ENCODE measurements at regions not wholly inside any gene's neighbourhood (a gene's known extent, or its start where the extent isn't known, plus 50 kb on each side); places are given as distances from the start of the nearest gene placed in this dataset.

DNA sequence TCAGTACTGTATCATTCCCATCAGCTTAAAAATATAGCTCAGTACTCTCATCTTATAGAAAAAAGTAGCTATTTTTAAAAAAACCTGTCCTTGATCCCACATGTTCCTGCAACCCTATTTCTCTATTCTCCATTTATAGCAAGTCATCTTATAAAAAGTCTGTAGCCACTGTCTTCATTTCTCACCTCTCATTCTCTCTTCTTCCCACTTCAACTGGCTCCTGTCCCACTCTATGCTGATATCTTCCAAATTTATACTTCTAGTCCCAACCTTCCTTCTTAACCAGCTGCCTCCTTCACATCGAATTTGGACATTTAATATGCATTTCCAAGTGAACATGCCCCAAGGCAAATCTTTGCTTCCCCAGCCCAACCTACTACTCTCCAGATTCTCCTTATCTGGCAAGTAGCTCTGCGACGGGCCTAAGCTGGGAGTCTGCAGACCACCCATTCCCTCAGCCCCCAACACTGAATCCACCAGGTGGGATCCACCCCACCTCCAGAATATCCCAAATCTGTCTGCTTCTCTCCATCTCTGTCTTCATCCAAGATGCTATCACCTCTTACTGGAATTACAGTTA, 52.0 kb upstream of the TANC2 start:
- H3K4me3 ChIP-seq (ENCODE audit: extremely low read depth, insufficient read depth, low read length, poor library complexity, severe bottlenecking): no peak overlapping the region
- no peak overlapping the region for H3K27ac ChIP-seq (ENCODE audit: low read depth, low read length, severe bottlenecking)
- H3K4me1 ChIP-seq (ENCODE audit: control insufficient read depth, insufficient read depth, low read length, poor library complexity, severe bottlenecking): peaks cover 11% of the 10 kb centered on the region
- H3K36me3 ChIP-seq (ENCODE audit: control insufficient read depth, insufficient read depth, low read length): no peaks in the 10 kb centered on the region
- 96 to 100% methylated on average over 3 of the region's 3 CpGs for WGBS, 2 experiments (ENCODE audit: insufficient coverage in 2 of 2)
- no peaks in the 10 kb centered on the region for H3K9me3 ChIP-seq (ENCODE audit: control insufficient read depth, low read length)

DNA sequence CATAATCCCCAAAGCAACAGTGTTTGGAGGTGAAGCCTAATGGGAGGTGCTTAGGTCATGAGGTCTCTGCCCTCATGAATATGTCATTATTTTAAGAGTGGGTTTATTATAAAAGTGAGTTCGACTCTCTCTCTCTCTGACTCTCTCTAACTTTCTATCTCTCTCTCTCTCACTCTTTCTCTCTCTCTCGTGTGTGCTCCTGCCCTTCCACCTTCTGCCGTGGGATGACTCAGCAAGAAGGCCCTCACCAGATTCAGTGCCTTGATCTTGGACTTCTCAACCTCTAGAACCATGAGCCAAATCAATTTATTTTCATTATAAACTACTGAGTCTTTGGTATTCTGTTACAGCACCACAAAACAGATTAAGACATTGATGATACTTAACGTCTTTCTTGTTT, 53.7 kb upstream of the TANC2 start:
- Histone ChIP-seq H3K4me1 (ENCODE audit: control insufficient read depth, insufficient read depth, low read length, poor library complexity, severe bottlenecking) (peaks cover 6% of the 10 kb centered on the region), H3K36me3 (ENCODE audit: control insufficient read depth, insufficient read depth, low read length) (no peaks in the 10 kb centered on the region), H3K27ac (ENCODE audit: low read depth, low read length, severe bottlenecking) (no peak overlapping the region), H3K4me3 (ENCODE audit: extremely low read depth, insufficient read depth, low read length, poor library complexity, severe bottlenecking) (no peak overlapping the region), H3K9me3 (ENCODE audit: control insufficient read depth, low read length) (no peaks in the 10 kb centered on the region)
- WGBS, 2 experiments (ENCODE audit: insufficient coverage in 2 of 2): 85 to 97% methylated on average over 2 to 3 of the region's 4 CpGs

DNA sequence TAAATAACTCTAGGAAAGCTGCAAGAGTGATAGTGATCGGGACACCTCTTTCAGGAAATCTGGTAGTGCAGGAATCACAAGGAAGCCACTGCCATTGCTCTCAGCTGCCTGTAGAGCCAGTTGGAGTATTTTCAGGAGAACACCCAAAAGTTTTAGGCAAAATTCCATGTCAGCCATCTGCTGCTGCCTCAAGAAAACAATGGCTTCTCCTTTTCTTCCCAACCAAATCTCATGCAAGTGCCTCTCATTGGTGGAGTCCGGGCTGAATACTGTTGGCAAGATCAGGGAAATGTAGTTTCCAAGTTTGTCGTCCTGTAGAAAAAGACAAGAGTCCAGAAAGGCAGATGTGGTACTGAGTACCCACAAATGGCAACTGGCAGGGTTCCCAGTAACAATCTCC, 54.9 kb upstream of the TANC2 start:
- H3K36me3 ChIP-seq (ENCODE audit: control insufficient read depth, insufficient read depth, low read length): no peaks in the 10 kb centered on the region
- H3K4me3 ChIP-seq (ENCODE audit: extremely low read depth, insufficient read depth, low read length, poor library complexity, severe bottlenecking): no peak overlapping the region
- H3K9me3 ChIP-seq (ENCODE audit: control insufficient read depth, low read length): no peaks in the 10 kb centered on the region
- H3K4me1 ChIP-seq (ENCODE audit: control insufficient read depth, insufficient read depth, low read length, poor library complexity, severe bottlenecking): no peaks in the 10 kb centered on the region
- WGBS, 2 experiments (ENCODE audit: insufficient coverage in 2 of 2): 100% methylated on average over 1 to 3 of the region's 3 CpGs
- no peak overlapping the region for H3K27ac ChIP-seq (ENCODE audit: low read depth, low read length, severe bottlenecking)

DNA sequence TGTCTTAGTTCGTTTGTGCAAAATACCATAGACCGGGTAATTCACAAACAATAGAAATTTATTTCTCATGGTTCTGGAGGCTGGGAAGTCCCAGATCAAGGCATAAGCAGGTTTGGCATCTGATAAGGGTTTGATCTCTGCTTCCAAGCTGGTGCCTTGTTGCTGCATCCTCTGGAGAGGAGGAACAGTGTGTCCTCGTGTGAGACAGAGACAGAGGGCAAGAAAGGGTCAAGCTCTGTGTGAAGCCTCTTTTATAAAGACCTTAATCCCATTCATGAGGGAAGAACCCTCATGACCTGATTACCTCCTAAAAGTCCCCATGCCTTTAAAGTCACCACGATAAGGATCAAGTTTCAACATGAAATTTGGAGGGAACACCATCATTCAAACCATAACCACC, 55.8 kb upstream of the TANC2 start:
- no peak overlapping the region for H3K4me3 ChIP-seq (ENCODE audit: extremely low read depth, insufficient read depth, low read length, poor library complexity, severe bottlenecking)
- H3K36me3 ChIP-seq (ENCODE audit: control insufficient read depth, insufficient read depth, low read length): no peaks in the 10 kb centered on the region
- no peaks in the 10 kb centered on the region for H3K9me3 ChIP-seq (ENCODE audit: control insufficient read depth, low read length)
- no peak overlapping the region for H3K27ac ChIP-seq (ENCODE audit: low read depth, low read length, severe bottlenecking)
- WGBS, 2 experiments (ENCODE audit: insufficient coverage in 2 of 2): 78% methylated on average over 3 of the region's 4 CpGs; no CpG with 5 or more reads in 1 of the 2 experiments
- no peaks in the 10 kb centered on the region for H3K4me1 ChIP-seq (ENCODE audit: control insufficient read depth, insufficient read depth, low read length, poor library complexity, severe bottlenecking)

DNA sequence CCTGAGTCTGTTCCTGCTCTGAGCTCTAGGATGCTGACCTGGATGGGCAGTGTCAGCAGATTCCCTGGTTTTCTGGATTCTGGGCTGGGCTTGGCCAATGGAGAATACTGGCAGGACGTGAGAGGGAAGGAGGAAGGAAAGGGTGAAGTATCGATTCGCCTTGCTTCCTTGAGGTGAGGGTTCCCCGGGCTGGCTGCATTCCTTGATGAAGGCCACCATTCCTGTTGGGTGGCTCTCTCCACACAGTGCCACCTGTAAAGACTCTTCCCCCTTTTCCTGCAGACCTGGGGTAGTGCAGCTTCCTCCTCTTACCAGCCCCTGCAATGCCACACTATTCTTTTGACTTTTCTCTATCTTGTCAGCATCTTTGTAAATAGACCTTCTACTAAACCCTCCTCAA, 58.1 kb upstream of the TANC2 start:
- no peaks in the 10 kb centered on the region for H3K9me3 ChIP-seq (ENCODE audit: control insufficient read depth, low read length)
- no peak overlapping the region for H3K27ac ChIP-seq (ENCODE audit: low read depth, low read length, severe bottlenecking)
- no peaks in the 10 kb centered on the region for H3K36me3 ChIP-seq (ENCODE audit: control insufficient read depth, insufficient read depth, low read length)
- H3K4me1 ChIP-seq (ENCODE audit: control insufficient read depth, insufficient read depth, low read length, poor library complexity, severe bottlenecking): no peaks in the 10 kb centered on the region
- H3K4me3 ChIP-seq (ENCODE audit: extremely low read depth, insufficient read depth, low read length, poor library complexity, severe bottlenecking): no peak overlapping the region
- WGBS, 2 experiments (ENCODE audit: insufficient coverage in 2 of 2): 90 to 95% methylated on average over 3 to 4 of the region's 4 CpGs

DNA sequence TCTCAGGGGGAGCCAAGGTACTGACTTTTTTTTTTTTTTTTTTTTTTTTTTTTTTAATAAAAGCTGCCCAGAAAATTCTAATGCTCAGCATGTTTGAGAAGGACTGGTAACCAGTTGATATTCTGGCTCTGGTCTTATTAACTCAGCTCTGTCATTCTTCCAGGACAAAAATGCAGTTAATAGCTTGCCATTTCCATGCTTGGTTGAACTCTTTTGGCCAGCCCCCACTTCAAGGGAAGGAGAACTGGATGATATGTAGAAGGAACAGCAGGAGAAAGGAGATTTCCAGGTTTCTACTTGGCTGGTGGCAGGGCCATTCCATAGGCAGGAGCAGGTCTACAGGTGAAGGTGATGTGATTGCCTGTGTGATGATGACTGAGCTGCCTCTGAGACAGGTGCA, 59.2 kb upstream of the TANC2 start:
- Histone ChIP-seq H3K4me1 (ENCODE audit: control insufficient read depth, insufficient read depth, low read length, poor library complexity, severe bottlenecking) (no peaks in the 10 kb centered on the region), H3K9me3 (ENCODE audit: control insufficient read depth, low read length) (no peaks in the 10 kb centered on the region), H3K27ac (ENCODE audit: low read depth, low read length, severe bottlenecking) (no peak overlapping the region), H3K36me3 (ENCODE audit: control insufficient read depth, insufficient read depth, low read length) (no peaks in the 10 kb centered on the region), H3K4me3 (ENCODE audit: extremely low read depth, insufficient read depth, low read length, poor library complexity, severe bottlenecking) (no peak overlapping the region)

DNA sequence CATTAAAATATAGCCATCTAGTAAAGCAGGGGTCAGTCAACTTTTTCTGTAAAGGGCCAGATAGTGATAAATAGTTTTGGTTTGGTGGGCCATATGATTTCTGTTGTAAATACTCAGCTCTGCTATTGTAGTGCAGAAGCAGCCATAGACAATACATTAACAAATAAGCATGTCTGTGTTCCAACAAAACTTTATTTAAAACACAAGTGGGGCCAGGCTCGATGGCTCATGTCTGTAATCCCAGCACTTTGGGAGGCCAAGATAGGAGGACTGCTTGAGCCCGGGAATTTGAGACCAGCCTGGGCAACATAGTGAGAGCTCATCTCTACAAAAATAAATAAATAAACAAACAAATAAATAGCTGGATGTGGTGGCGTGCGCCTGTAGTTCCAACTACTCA, 60.8 kb upstream of the TANC2 start:
- H3K4me1 ChIP-seq (ENCODE audit: control insufficient read depth, insufficient read depth, low read length, poor library complexity, severe bottlenecking): no peaks in the 10 kb centered on the region

DNA sequence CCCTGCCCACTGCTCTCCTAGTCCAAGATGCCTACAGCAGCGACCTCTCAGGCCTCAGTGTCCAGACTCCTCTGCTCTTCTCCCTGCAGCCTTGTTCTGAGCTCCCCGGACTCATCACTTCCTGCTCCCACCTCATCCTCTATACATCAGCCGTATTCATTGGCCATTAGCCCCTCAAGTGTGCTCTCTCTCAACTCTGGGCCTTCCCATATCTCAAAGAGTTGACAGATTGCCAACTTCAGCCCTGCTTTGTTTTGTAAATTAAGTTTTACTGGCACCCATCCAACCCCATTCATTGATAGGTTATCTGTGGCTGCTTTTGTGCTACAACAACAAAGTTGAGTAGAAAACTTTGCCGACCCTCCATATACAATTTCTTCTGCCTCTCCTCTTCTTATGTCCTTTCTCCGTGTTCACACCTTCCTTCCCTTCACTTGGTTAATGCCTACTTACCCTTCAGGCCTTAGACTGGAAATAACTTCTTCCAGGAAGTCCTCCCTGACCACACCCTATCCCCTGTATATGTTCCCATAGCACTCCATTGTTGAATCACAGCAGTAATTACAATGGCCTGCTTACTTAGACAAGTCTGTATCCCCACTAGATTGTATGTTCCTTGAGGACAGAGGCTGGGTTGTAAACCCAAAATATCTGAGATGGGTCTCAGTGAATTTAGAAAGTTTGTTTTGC, 63.4 kb upstream of the TANC2 start:
- Histone ChIP-seq H3K9me3 (ENCODE audit: control insufficient read depth, low read length) (no peaks in the 10 kb centered on the region), H3K4me1 (ENCODE audit: control insufficient read depth, insufficient read depth, low read length, poor library complexity, severe bottlenecking) (peaks cover 9% of the 10 kb centered on the region), H3K27ac (ENCODE audit: low read depth, low read length, severe bottlenecking) (no peak overlapping the region), H3K36me3 (ENCODE audit: control insufficient read depth, insufficient read depth, low read length) (no peaks in the 10 kb centered on the region), H3K4me3 (ENCODE audit: extremely low read depth, insufficient read depth, low read length, poor library complexity, severe bottlenecking) (no peak overlapping the region)
- 79 to 87% methylated on average over 4 of the region's 5 CpGs for WGBS, 2 experiments (ENCODE audit: insufficient coverage in 2 of 2)

More for the DNA sequence above, 60.8 kb upstream of the TANC2 start:
- WGBS, 2 experiments (ENCODE audit: insufficient coverage in 2 of 2): 100% methylated on average over 1 of the region's 4 CpGs; no CpG with 5 or more reads in 1 of the 2 experiments
- no peaks in the 10 kb centered on the region for H3K9me3 ChIP-seq (ENCODE audit: control insufficient read depth, low read length)
- no peaks in the 10 kb centered on the region for H3K36me3 ChIP-seq (ENCODE audit: control insufficient read depth, insufficient read depth, low read length)
- H3K27ac ChIP-seq (ENCODE audit: low read depth, low read length, severe bottlenecking): no peak overlapping the region
- no peak overlapping the region for H3K4me3 ChIP-seq (ENCODE audit: extremely low read depth, insufficient read depth, low read length, poor library complexity, severe bottlenecking)

DNA sequence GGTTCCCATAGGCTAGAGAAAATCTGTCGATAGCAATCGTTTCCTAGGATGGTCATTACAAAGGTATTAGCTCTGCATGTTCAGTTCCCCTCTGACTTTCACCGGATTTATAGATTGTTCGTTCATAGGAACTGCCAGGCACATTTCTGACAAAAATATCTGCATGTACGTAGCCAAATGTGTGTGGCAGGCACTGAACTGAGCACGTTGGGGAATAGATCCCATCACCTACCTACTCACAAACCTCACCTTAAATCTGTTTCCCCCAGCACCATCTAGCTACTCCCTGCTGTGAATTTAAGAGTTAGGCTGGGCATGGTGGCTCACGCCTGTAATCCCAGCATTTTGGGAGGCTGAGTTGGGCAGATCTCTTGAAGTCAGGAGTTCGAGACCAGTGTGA, 64.5 kb upstream of the TANC2 start:
- WGBS, 2 experiments (ENCODE audit: insufficient coverage in 2 of 2): 96 to 97% methylated on average over 5 to 8 of the region's 8 CpGs
- no peak overlapping the region for H3K4me3 ChIP-seq (ENCODE audit: extremely low read depth, insufficient read depth, low read length, poor library complexity, severe bottlenecking)
- peaks cover 15% of the 10 kb centered on the region for H3K4me1 ChIP-seq (ENCODE audit: control insufficient read depth, insufficient read depth, low read length, poor library complexity, severe bottlenecking)
- H3K36me3 ChIP-seq (ENCODE audit: control insufficient read depth, insufficient read depth, low read length): no peaks in the 10 kb centered on the region
- H3K27ac ChIP-seq (ENCODE audit: low read depth, low read length, severe bottlenecking): no peak overlapping the region
- no peaks in the 10 kb centered on the region for H3K9me3 ChIP-seq (ENCODE audit: control insufficient read depth, low read length)

DNA sequence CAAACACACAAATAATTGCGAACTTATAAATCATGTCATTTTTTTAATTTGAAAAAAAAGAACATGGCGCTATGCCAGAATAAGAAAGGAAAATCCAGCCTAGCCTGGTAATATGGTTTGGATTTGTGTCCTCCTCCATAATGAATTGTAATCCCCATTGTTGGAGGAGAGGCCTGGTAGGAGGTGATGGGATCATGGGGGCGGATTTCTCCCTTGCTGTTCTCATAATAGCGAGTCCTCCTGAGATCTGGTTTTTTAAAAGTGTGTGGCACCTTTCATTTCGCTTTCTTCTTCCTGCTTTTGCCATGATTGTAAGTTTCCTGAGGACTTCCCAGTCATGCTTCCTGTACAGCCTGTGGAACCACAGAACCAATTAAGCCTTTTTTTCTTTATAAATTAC, 65.9 kb upstream of the TANC2 start:
- Histone ChIP-seq H3K9me3 (ENCODE audit: control insufficient read depth, low read length) (no peaks in the 10 kb centered on the region), H3K27ac (ENCODE audit: low read depth, low read length, severe bottlenecking) (no peak overlapping the region), H3K4me1 (ENCODE audit: control insufficient read depth, insufficient read depth, low read length, poor library complexity, severe bottlenecking) (peaks cover 15% of the 10 kb centered on the region), H3K36me3 (ENCODE audit: control insufficient read depth, insufficient read depth, low read length) (no peaks in the 10 kb centered on the region), H3K4me3 (ENCODE audit: extremely low read depth, insufficient read depth, low read length, poor library complexity, severe bottlenecking) (no peak overlapping the region)
- WGBS, 2 experiments (ENCODE audit: insufficient coverage in 2 of 2): 83 to 100% methylated on average over 2 of the region's 5 CpGs

DNA sequence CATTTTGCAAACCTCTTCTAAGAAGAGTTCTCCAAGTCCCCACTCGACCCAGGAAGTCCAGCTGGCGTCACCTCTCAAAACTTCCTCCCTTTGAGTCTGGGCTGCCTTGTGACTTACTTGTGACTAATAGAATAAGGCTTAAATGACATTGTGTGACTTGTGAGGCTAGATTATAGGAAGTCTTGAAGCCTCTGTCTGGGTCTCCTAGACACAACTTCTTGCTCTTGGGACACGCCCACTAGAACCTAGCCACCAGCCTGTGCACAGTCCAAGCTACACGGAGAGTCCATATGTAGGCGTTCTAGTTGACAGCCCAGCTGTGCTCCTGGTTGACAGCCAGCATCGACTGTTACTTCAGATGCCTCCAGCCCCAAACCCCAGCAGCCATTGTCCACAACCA, 66.7 kb upstream of the TANC2 start:
- H3K4me1 ChIP-seq (ENCODE audit: control insufficient read depth, insufficient read depth, low read length, poor library complexity, severe bottlenecking): peaks cover 15% of the 10 kb centered on the region
- H3K36me3 ChIP-seq (ENCODE audit: control insufficient read depth, insufficient read depth, low read length): no peaks in the 10 kb centered on the region
- H3K4me3 ChIP-seq (ENCODE audit: extremely low read depth, insufficient read depth, low read length, poor library complexity, severe bottlenecking): no peak overlapping the region
- no peaks in the 10 kb centered on the region for H3K9me3 ChIP-seq (ENCODE audit: control insufficient read depth, low read length)
- no peak overlapping the region for H3K27ac ChIP-seq (ENCODE audit: low read depth, low read length, severe bottlenecking)
- 92 to 100% methylated on average over 5 of the region's 6 CpGs for WGBS, 2 experiments (ENCODE audit: insufficient coverage in 2 of 2)
